Activated CD4-positive, alpha-beta T cell treated with anti-CD3 and anti-CD28 coated beads for 36 hours (primary cell): ENCODE measurements at regions not wholly inside any gene's neighbourhood (a gene's known extent, or its start where the extent isn't known, plus 50 kb on each side); places are given as distances from the start of the nearest gene placed in this dataset.

Source experiments
- ATAC-seq: fragments of 200-7000 bp; cut with Tn5 transposase; one replicate; pipeline ENCODE4 v1.10.0; 2021; ENCODE audit warnings: mild to moderate bottlenecking, moderate library complexity
- CTCF ChIA-PET: fragments of 350-600 bp; sonication (Branson Sonifier 250); formaldehyde crosslinking; loops from one replicate; lab custom pipeline; 2021; ENCODE audit warnings: antibody characterized with exemption; lab: Charles Lee
- POLR2A ChIA-PET: fragments of 350-600 bp; sonication (Branson Sonifier 250); formaldehyde crosslinking; loops from one replicate; lab custom pipeline; 2021; ENCODE audit warnings: antibody characterized with exemption, inconsistent platforms; lab: Charles Lee
- DNase-seq: peaks from one replicate; pipeline ENCODE4 v3.0.0-alpha.2; 2020
- H3K27ac Mint-ChIP-seq: one replicate; pipeline ENCODE4 v1.8.0; 2021; ENCODE audit warnings: mixed read lengths
- H3K27me3 Mint-ChIP-seq: one replicate; pipeline ENCODE4 v1.8.0; 2021; ENCODE audit warnings: mixed read lengths
- H3K36me3 Mint-ChIP-seq: one replicate; pipeline ENCODE4 v1.8.0; 2021; ENCODE audit warnings: low read depth, mixed read lengths
- H3K4me1 Mint-ChIP-seq: one replicate; pipeline ENCODE4 v1.8.0; 2021; ENCODE audit warnings: mixed read lengths
- H3K4me3 Mint-ChIP-seq: one replicate; pipeline ENCODE4 v1.8.0; 2021; ENCODE audit warnings: mild to moderate bottlenecking, moderate library complexity, mixed read lengths
- H3K9me3 Mint-ChIP-seq: one replicate; pipeline ENCODE4 v1.8.0; 2021; ENCODE audit warnings: low read depth, mixed read lengths
- intact Hi-C, 2 experiments: fragments of 100-400 bp; cut with DNase I in 1 of 2; cut with micrococcal nuclease in 1 of 2; formaldehyde crosslinking; loops; one replicate each; pipeline versions ENCODE4 v1.14.2 to v1.15.1; 2022 to 2024; cut with DNase I, micrococcal nuclease

- CTCF ChIA-PET, result interaction anchor here (1.3 to 1.9 kb wide), 2 partner anchors 14 to 165 kb away, joined by 3 to 4 read pairs; no protein-coding TSS in a partner anchor
- Mint-ChIP-seq H3K4me3 (no peak overlapping the region), H3K27me3 (no peaks in the 10 kb centered on the region), H3K9me3 (no peaks in the 10 kb centered on the region), H3K36me3 (no peaks in the 10 kb centered on the region), H3K4me1 (no peaks in the 10 kb centered on the region), H3K27ac (no peak overlapping the region)
- intact Hi-C loops, result no loop called here
- DNase-seq, result no peak
- ATAC-seq, result no peak
- POLR2A ChIA-PET, result no interaction called here
These were observed 134.1 kb upstream of the C1QTNF7 start for GRCh38 chr4:15293711-15294110.

GRCh38 chr4:15294202-15294601, 133.6 kb upstream of the C1QTNF7 start:
- Mint-ChIP-seq H3K4me1 (no peaks in the 10 kb centered on the region), H3K9me3 (no peaks in the 10 kb centered on the region), H3K36me3 (no peaks in the 10 kb centered on the region), H3K27ac (no peak overlapping the region), H3K27me3 (no peaks in the 10 kb centered on the region), H3K4me3 (no peak overlapping the region)
- ATAC-seq (no peak), DNase-seq (no peak)
- ChIA-PET POLR2A (no interaction called here), CTCF (interaction anchor here (1.9 kb wide), 1 partner anchor 164 kb away, joined by 4 read pairs; no protein-coding TSS in a partner anchor)
- intact Hi-C loops, result no loop called here

- Mint-ChIP-seq H3K27ac (no peak overlapping the region), H3K27me3 (no peaks in the 10 kb centered on the region), H3K36me3 (no peaks in the 10 kb centered on the region), H3K4me3 (no peak overlapping the region), H3K9me3 (no peaks in the 10 kb centered on the region), H3K4me1 (no peaks in the 10 kb centered on the region)
- DNase-seq (no peak), ATAC-seq (no peak)
- ChIA-PET CTCF (interaction anchor here (1.9 kb wide), 1 partner anchor 164 kb away, joined by 4 read pairs; no protein-coding TSS in a partner anchor), POLR2A (interaction anchor here (0.5 kb wide), 1 partner anchor 1865 kb away, joined by 4 read pairs; no protein-coding TSS in a partner anchor)
- intact Hi-C loops, result no loop called here
These were observed 133.0 kb upstream of the C1QTNF7 start for GRCh38 chr4:15294832-15295231.

- ChIA-PET CTCF (no interaction called here), POLR2A (interaction anchor here (0.5 kb wide), 1 partner anchor 1865 kb away, joined by 4 read pairs; no protein-coding TSS in a partner anchor)
- DNase-seq (no peak), ATAC-seq (no peak)
- intact Hi-C loops, result no loop called here
- Mint-ChIP-seq H3K9me3 (no peaks in the 10 kb centered on the region), H3K27me3 (no peaks in the 10 kb centered on the region), H3K27ac (no peak overlapping the region), H3K36me3 (no peaks in the 10 kb centered on the region), H3K4me3 (no peak overlapping the region), H3K4me1 (no peaks in the 10 kb centered on the region)
These were observed 132.2 kb upstream of the C1QTNF7 start for GRCh38 chr4:15295421-15296162.

GRCh38 chr4:15297344-15297743, 130.5 kb upstream of the C1QTNF7 start:
- CTCF ChIA-PET, result no interaction called here
- H3K36me3 Mint-ChIP-seq, result no peaks in the 10 kb centered on the region
- H3K9me3 Mint-ChIP-seq, result no peaks in the 10 kb centered on the region
- intact Hi-C loops, result no loop called here
- no peak overlapping the region for H3K4me3 Mint-ChIP-seq
- ATAC-seq (no peak), DNase-seq (no peak)
- H3K27ac Mint-ChIP-seq, result no peak overlapping the region
- H3K27me3 Mint-ChIP-seq, result no peaks in the 10 kb centered on the region
- POLR2A ChIA-PET, result no interaction called here
- H3K4me1 Mint-ChIP-seq, result no peaks in the 10 kb centered on the region

GRCh38 chr4:15299627-15300026, 128.2 kb upstream of the C1QTNF7 start:
- Mint-ChIP-seq H3K27ac (no peak overlapping the region), H3K4me3 (no peak overlapping the region), H3K27me3 (no peaks in the 10 kb centered on the region), H3K9me3 (no peaks in the 10 kb centered on the region), H3K4me1 (no peaks in the 10 kb centered on the region), H3K36me3 (no peaks in the 10 kb centered on the region)
- intact Hi-C loops, result no loop called here
- ATAC-seq (no peak), DNase-seq (no peak)
- CTCF ChIA-PET, result no interaction called here
- POLR2A ChIA-PET, result no interaction called here

- ChIA-PET CTCF (no interaction called here), POLR2A (no interaction called here)
- no peak for DNase-seq
- H3K27ac Mint-ChIP-seq, result no peak overlapping the region
- H3K4me3 Mint-ChIP-seq, result no peak overlapping the region
- intact Hi-C loops, result no loop called here
- H3K9me3 Mint-ChIP-seq, result no peaks in the 10 kb centered on the region
- no peak for ATAC-seq
- H3K27me3 Mint-ChIP-seq, result peaks cover 3% of the 10 kb centered on the region
- H3K4me1 Mint-ChIP-seq, result no peaks in the 10 kb centered on the region
- no peaks in the 10 kb centered on the region for H3K36me3 Mint-ChIP-seq
These were observed 124.7 kb upstream of the C1QTNF7 start for GRCh38 chr4:15303052-15303641.

GRCh38 chr4:15314974-15315373, 112.9 kb upstream of the C1QTNF7 start:
- DNase-seq (no peak), ATAC-seq (no peak)
- Mint-ChIP-seq H3K27ac (no peak overlapping the region), H3K27me3 (no peaks in the 10 kb centered on the region), H3K4me1 (no peaks in the 10 kb centered on the region), H3K9me3 (no peaks in the 10 kb centered on the region), H3K36me3 (no peaks in the 10 kb centered on the region), H3K4me3 (no peak overlapping the region)
- CTCF ChIA-PET, result interaction anchor here (0.6 to 0.8 kb wide), 2 partner anchors 12 to 81 kb away, joined by 3 read pairs; no protein-coding TSS in a partner anchor
- POLR2A ChIA-PET, result no interaction called here
- intact Hi-C loops, result no loop called here

GRCh38 chr4:15317246-15317645, 110.6 kb upstream of the C1QTNF7 start:
- Mint-ChIP-seq H3K27me3 (no peaks in the 10 kb centered on the region), H3K9me3 (no peaks in the 10 kb centered on the region), H3K4me1 (no peaks in the 10 kb centered on the region), H3K27ac (no peak overlapping the region), H3K36me3 (no peaks in the 10 kb centered on the region), H3K4me3 (no peak overlapping the region)
- CTCF ChIA-PET, result no interaction called here
- POLR2A ChIA-PET, result no interaction called here
- no peak for ATAC-seq
- intact Hi-C loops, result no loop called here
- no peak for DNase-seq

- DNase-seq, result no peak
- no peak for ATAC-seq
- POLR2A ChIA-PET, result interaction anchor here (0.6 kb wide), 1 partner anchor 59 kb away, joined by 3 read pairs; no protein-coding TSS in a partner anchor
- Mint-ChIP-seq H3K9me3 (no peaks in the 10 kb centered on the region), H3K4me1 (no peaks in the 10 kb centered on the region), H3K36me3 (no peaks in the 10 kb centered on the region), H3K27ac (no peak overlapping the region), H3K27me3 (no peaks in the 10 kb centered on the region), H3K4me3 (no peak overlapping the region)
- intact Hi-C loops, result no loop called here
- CTCF ChIA-PET, result no interaction called here
These were observed 109.0 kb upstream of the C1QTNF7 start for GRCh38 chr4:15318621-15319348.

GRCh38 chr4:15320121-15320678, 107.6 kb upstream of the C1QTNF7 start:
- no peak overlapping the region for H3K4me3 Mint-ChIP-seq
- CTCF ChIA-PET, result no interaction called here
- POLR2A ChIA-PET, result no interaction called here
- H3K9me3 Mint-ChIP-seq, result no peaks in the 10 kb centered on the region
- ATAC-seq (no peak), DNase-seq (no peak)
- intact Hi-C loops, result no loop called here
- peaks cover 4% of the 10 kb centered on the region for H3K4me1 Mint-ChIP-seq
- H3K27me3 Mint-ChIP-seq, result no peaks in the 10 kb centered on the region
- no peaks in the 10 kb centered on the region for H3K36me3 Mint-ChIP-seq
- H3K27ac Mint-ChIP-seq, result no peak overlapping the region
